Keratinocyte (primary cell): ENCODE measurements at regions not wholly inside any gene's neighbourhood (a gene's known extent, or its start where the extent isn't known, plus 50 kb on each side); places are given as distances from the start of the nearest gene placed in this dataset.
"Not testable (repeated sequence)": the region's sequence is repeated elsewhere in the genome, so short reads cannot be mapped to it uniquely, and the experiment has no call there.

Experiments used
- EZH2 ChIP-seq: IDR thresholded peaks from one replicate; pipeline ENCODE4 v1.6.1; 2012; ENCODE audit warnings: inconsistent platforms, mild to moderate bottlenecking, low read length, moderate library complexity
- TF ChIP-seq, protein P1 (sequence below), 3 experiments: IDR thresholded peaks in 1 of 3; conservative IDR thresholded peaks in 1 of 3; optimal IDR thresholded peaks in 1 of 3; 2 replicates in 2 of 3; 3 replicates in 1 of 3; pipeline versions ENCODE3 to v1.5.1; 2011; ENCODE audit warnings: low read length in 3 of 3, mild to moderate bottlenecking in 3 of 3, moderate library complexity in 2 of 3, control low read depth in 1 of 3, inconsistent platforms in 1 of 3; ENCODE audit not compliant: insufficient read depth in 2 of 3; ENCODE audit errors: extremely low read depth in 1 of 3

DNA sequence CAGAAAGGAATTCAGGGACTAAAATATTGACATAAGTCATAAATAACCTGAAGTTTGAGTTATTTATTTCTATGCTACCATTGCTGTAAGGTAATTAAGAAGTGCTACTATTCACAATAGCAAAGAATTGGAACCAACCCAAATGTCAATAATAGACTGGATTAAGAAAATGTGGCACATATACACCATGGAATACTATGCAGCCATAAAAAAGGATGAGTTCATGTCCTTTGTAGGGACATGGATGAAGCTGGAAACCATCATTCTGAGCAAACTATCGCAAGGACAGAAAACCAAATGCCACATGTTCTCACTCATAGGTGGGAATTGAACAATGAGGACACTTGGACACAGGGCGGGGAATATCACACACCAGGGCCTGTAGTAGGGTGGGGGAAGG is 77.9 kb upstream of the FAM204A start:
- TF ChIP-seq, protein P1, sequence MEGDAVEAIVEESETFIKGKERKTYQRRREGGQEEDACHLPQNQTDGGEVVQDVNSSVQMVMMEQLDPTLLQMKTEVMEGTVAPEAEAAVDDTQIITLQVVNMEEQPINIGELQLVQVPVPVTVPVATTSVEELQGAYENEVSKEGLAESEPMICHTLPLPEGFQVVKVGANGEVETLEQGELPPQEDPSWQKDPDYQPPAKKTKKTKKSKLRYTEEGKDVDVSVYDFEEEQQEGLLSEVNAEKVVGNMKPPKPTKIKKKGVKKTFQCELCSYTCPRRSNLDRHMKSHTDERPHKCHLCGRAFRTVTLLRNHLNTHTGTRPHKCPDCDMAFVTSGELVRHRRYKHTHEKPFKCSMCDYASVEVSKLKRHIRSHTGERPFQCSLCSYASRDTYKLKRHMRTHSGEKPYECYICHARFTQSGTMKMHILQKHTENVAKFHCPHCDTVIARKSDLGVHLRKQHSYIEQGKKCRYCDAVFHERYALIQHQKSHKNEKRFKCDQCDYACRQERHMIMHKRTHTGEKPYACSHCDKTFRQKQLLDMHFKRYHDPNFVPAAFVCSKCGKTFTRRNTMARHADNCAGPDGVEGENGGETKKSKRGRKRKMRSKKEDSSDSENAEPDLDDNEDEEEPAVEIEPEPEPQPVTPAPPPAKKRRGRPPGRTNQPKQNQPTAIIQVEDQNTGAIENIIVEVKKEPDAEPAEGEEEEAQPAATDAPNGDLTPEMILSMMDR (optimal IDR thresholded peaks at IDR 0.05 in 1 of 3, IDR thresholded peaks at IDR 0.05 in 1 of 3, conservative IDR thresholded peaks at IDR 0.05 in 1 of 3; ENCODE audit: extremely low read depth in 1 of 3, insufficient read depth in 2 of 3, low read length in 3 of 3) = not testable (repeated sequence)
- not testable (repeated sequence) for TF ChIP-seq EZH2
